Neuronal stem cell (in vitro differentiated cells): ENCODE measurements at regions not wholly inside any gene's neighbourhood (a gene's known extent, or its start where the extent isn't known, plus 50 kb on each side); places are given as distances from the start of the nearest gene placed in this dataset.

Experiments
- DNase-seq: peaks from one replicate; pipeline ENCODE4 v3.0.0-alpha.2; 2013; ENCODE audit warnings: low spot score
- H2AFZ ChIP-seq: one replicate; pipeline ENCODE4 v1.6.1; 2013; ENCODE audit warnings: mild to moderate bottlenecking, low read length, inconsistent platforms
- H2AK5ac ChIP-seq: 2 replicates; pipeline ENCODE4 v1.6.1; 2013; ENCODE audit warnings: low read depth, mild to moderate bottlenecking, inconsistent platforms, low read length, moderate library complexity, mixed read lengths
- H2BK120ac ChIP-seq: 2 replicates; pipeline ENCODE4 v1.6.1; 2013; ENCODE audit warnings: low read depth, mild to moderate bottlenecking, inconsistent platforms, low read length, moderate library complexity, mixed read lengths
- H2BK12ac ChIP-seq: one replicate; pipeline ENCODE4 v1.6.1; 2013; ENCODE audit warnings: low read length, inconsistent platforms
- H2BK15ac ChIP-seq: 2 replicates; pipeline ENCODE4 v1.6.1; 2013; ENCODE audit warnings: mild to moderate bottlenecking, low read length, inconsistent platforms, mixed read lengths
- H2BK5ac ChIP-seq: one replicate; pipeline ENCODE4 v1.6.1; 2013; ENCODE audit warnings: inconsistent platforms, mild to moderate bottlenecking, low read length, moderate library complexity
- H3K14ac ChIP-seq: one replicate; pipeline ENCODE4 v1.6.1; 2013; ENCODE audit warnings: low read length, inconsistent platforms
- H3K18ac ChIP-seq: 2 replicates; pipeline ENCODE4 v1.6.1; 2013; ENCODE audit warnings: low read length, inconsistent platforms
- H3K23ac ChIP-seq: 2 replicates; pipeline ENCODE4 v1.6.1; 2013; ENCODE audit warnings: low read depth, mild to moderate bottlenecking, mixed read lengths, low read length, inconsistent platforms; ENCODE audit not compliant: poor library complexity
- H3K27ac ChIP-seq: replicated peaks from 3 replicates; pipeline ENCODE4 v1.5.1; 2013; ENCODE audit warnings: low read length, inconsistent platforms
- H3K27me3 ChIP-seq, 3 experiments: 2 replicates each; pipeline ENCODE4 v1.6.1; 2013; ENCODE audit warnings: low read length in 3 of 3, mild to moderate bottlenecking in 2 of 3, inconsistent platforms in 1 of 3, low read depth in 1 of 3, mixed read lengths in 1 of 3, moderate library complexity in 1 of 3; ENCODE audit not compliant: control insufficient read depth in 3 of 3, insufficient read depth in 3 of 3
- H3K36me3 ChIP-seq, 2 donors: replicated peaks in 1 of 2; 2 replicates each; pipeline ENCODE4 v1.6.1; 2013; ENCODE audit warnings: low read length in 2 of 2; ENCODE audit not compliant: control insufficient read depth in 2 of 2, insufficient read depth in 2 of 2
- H3K4ac ChIP-seq: 2 replicates; pipeline ENCODE4 v1.6.1; 2013; ENCODE audit warnings: inconsistent platforms, mild to moderate bottlenecking, low read length, moderate library complexity
- H3K4me1 ChIP-seq, 2 donors: 1 replicate in 1 of 2; 2 replicates in 1 of 2; pipeline ENCODE4 v1.6.1; 2013; ENCODE audit warnings: low read length in 2 of 2, low read depth in 1 of 2; ENCODE audit not compliant: control insufficient read depth in 2 of 2, insufficient read depth in 1 of 2
- H3K4me2 ChIP-seq: one replicate; pipeline ENCODE4 v1.6.1; 2013; ENCODE audit warnings: mild to moderate bottlenecking, low read length, inconsistent platforms; ENCODE audit not compliant: insufficient read depth, poor library complexity, severe bottlenecking
- H3K4me3 ChIP-seq, 2 donors: 2 replicates each; pipeline ENCODE4 v1.5.1; 2013; ENCODE audit warnings: low read length in 2 of 2, mild to moderate bottlenecking in 2 of 2, inconsistent platforms in 1 of 2, moderate library complexity in 1 of 2
- H3K79me1 ChIP-seq: one replicate; pipeline ENCODE4 v1.6.1; 2013; ENCODE audit warnings: low read depth, mild to moderate bottlenecking, inconsistent platforms, low read length, moderate library complexity
- H3K9ac ChIP-seq: one replicate; pipeline ENCODE4 v1.6.1; 2013; ENCODE audit warnings: mild to moderate bottlenecking, low read depth, low read length, inconsistent platforms; ENCODE audit not compliant: poor library complexity
- H3K9me3 ChIP-seq, 2 donors: replicated peaks in 1 of 2; 2 replicates each; pipeline versions ENCODE3 to v1.6.1; 2013; ENCODE audit warnings: low read length in 2 of 2, mild to moderate bottlenecking in 2 of 2, inconsistent platforms in 1 of 2, low read depth in 1 of 2, mixed read lengths in 1 of 2, moderate library complexity in 1 of 2; ENCODE audit not compliant: control insufficient read depth in 2 of 2, insufficient read depth in 1 of 2
- H4K8ac ChIP-seq: one replicate; pipeline ENCODE4 v1.6.1; 2013; ENCODE audit warnings: low read depth, mild to moderate bottlenecking, inconsistent platforms, low read length, moderate library complexity
- H4K91ac ChIP-seq: one replicate; pipeline ENCODE4 v1.6.1; 2013; ENCODE audit warnings: low read length, low read depth, mild to moderate bottlenecking, inconsistent platforms; ENCODE audit not compliant: poor library complexity
- WGBS, 2 donors: extraction: QIAGEN DNeasy Blood & Tissue Kit; methylation state at CpG; one replicate each; pipeline ENCODE4 v1.1.7; 2013; ENCODE audit warnings: missing lambda C conversion rate in 2 of 2, mixed read lengths in 1 of 2; ENCODE audit not compliant: insufficient read length in 2 of 2, insufficient replicate concordance in 1 of 2; ENCODE audit errors: extremely low coverage in 2 of 2; 5-methylcytosine and 5-hydroxymethylcytosine counted together

DNA sequence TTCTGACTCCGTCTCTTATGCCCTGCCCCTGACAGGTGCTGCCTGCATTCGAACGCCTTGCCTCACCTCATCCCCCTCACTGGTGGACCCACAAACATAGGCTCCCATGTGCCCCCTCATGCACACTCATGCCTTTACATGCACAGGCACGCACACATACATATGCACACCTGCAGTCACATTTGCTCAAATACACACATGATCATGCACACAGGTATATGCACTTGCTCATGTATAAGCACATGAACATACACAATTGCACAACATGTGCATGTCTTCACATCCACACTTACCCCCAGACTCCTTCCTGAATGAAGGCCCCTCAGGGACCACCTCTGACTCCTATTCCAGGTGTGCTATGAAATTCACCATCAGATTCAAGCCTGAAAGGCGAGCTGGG, 506.9 kb downstream of the PTPRU start:
- Histone ChIP-seq H2BK15ac (no peak overlapping the region), H3K4me1 (no peaks in the 10 kb centered on the region), H3K23ac (no peak overlapping the region), H3K4me3 (peak overlapping the region in 1 of 2 donors; percentile 69), H3K9ac (no peak overlapping the region), H2BK12ac (no peak overlapping the region), H3K4me2 (no peak overlapping the region), H2BK5ac (no peak overlapping the region), H4K8ac (no peak overlapping the region), H3K9me3 (no peaks in the 10 kb centered on the region), H2BK120ac (no peak overlapping the region), H3K27ac (no peak overlapping the region), H4K91ac (no peak overlapping the region), H3K4ac (no peak overlapping the region), H3K27me3 (no peaks in the 10 kb centered on the region), H3K36me3 (no peaks in the 10 kb centered on the region), H3K79me1 (no peaks in the 10 kb centered on the region), H2AK5ac (no peak overlapping the region), H2AFZ (no peak overlapping the region), H3K14ac (no peak overlapping the region), H3K18ac (no peak overlapping the region)
- DNase-seq = no peak
- WGBS, 2 donors = no CpG with 5 or more reads among the region's 5 CpGs

DNA sequence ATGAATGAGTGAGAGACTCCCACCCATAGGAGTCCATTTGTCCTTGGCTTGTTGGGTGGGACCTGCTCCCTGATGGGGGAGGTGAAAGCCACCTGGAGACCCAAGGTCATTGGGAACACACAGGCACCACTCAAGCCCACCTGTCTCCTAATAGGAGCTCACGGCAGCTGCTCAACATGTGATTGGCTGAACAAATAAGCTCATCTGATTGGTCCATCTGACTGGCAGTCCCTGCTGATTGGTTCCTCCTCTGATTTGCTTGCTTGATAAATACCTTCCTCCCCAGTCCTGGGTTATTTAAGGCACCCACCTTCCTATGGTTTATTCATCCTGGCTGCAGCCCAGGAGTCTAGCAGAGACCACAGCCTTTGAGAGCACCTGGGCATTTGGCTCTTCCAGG, 502.9 kb downstream of the PTPRU start:
- no peak overlapping the region for H3K14ac ChIP-seq
- no peak overlapping the region for H3K9ac ChIP-seq
- H4K91ac ChIP-seq = no peak overlapping the region
- no peak overlapping the region for H2BK120ac ChIP-seq
- no peak overlapping the region for H4K8ac ChIP-seq
- H2BK12ac ChIP-seq = no peak overlapping the region
- H2BK5ac ChIP-seq = no peak overlapping the region
- H3K4ac ChIP-seq = no peak overlapping the region
- H3K18ac ChIP-seq = no peak overlapping the region
- H3K4me1 ChIP-seq = no peaks in the 10 kb centered on the region
- no CpG with 5 or more reads among the region's 1 CpG for WGBS, 2 donors
- no peak overlapping the region for H3K23ac ChIP-seq
- H2BK15ac ChIP-seq = no peak overlapping the region
- no peak overlapping the region for H2AFZ ChIP-seq
- H2AK5ac ChIP-seq = no peak overlapping the region
- H3K4me3 ChIP-seq = no peak overlapping the region
- H3K27ac ChIP-seq = no peak overlapping the region
- no peaks in the 10 kb centered on the region for H3K27me3 ChIP-seq
- H3K4me2 ChIP-seq = no peak overlapping the region
- H3K79me1 ChIP-seq = no peaks in the 10 kb centered on the region
- no peaks in the 10 kb centered on the region for H3K36me3 ChIP-seq
- DNase-seq = no peak
- H3K9me3 ChIP-seq = no peaks in the 10 kb centered on the region

DNA sequence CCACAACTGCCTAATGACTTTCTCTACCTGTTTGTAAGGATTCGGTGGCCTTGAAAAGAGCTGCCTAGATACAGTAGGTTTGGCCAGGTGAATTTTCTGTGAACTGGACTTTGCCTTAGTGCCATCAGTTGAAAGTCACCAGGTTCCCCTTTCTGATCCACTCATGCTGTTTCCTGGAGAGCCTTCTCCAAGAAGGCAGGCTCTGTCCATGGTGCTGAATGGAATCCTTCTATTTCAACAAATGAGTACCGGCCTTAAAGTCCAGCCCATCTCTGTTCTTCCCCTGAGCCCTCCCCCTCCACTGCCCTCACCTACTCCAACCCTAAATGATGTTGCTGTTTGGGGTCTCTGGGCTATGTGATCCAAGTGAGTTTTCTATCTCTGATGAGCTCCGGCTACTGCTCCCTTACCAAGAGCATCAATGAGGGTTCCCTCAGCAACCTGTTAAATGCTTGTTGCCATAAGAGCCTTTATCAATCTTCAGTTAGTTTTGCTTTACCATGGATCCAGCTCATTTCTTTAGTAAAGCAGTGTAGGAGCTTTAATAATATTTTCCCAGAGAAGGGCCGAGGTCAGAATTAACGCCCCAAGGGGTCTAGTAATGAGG, 500.4 kb downstream of the PTPRU start:
- Histone ChIP-seq H3K4me3 (no peak overlapping the region), H2AFZ (no peak overlapping the region), H2BK5ac (no peak overlapping the region), H3K4me2 (no peak overlapping the region), H2BK12ac (no peak overlapping the region), H3K14ac (no peak overlapping the region), H4K91ac (no peak overlapping the region), H3K27me3 (no peaks in the 10 kb centered on the region), H3K4ac (no peak overlapping the region), H3K79me1 (no peaks in the 10 kb centered on the region), H3K23ac (no peak overlapping the region), H3K9me3 (no peaks in the 10 kb centered on the region), H3K18ac (no peak overlapping the region), H2AK5ac (no peak overlapping the region), H3K4me1 (no peaks in the 10 kb centered on the region), H2BK15ac (no peak overlapping the region), H4K8ac (no peak overlapping the region), H3K9ac (no peak overlapping the region), H3K36me3 (no peaks in the 10 kb centered on the region), H3K27ac (no peak overlapping the region), H2BK120ac (no peak overlapping the region)
- no CpG with 5 or more reads among the region's 5 CpGs for WGBS, 2 donors
- DNase-seq = peak; percentile 82

DNA sequence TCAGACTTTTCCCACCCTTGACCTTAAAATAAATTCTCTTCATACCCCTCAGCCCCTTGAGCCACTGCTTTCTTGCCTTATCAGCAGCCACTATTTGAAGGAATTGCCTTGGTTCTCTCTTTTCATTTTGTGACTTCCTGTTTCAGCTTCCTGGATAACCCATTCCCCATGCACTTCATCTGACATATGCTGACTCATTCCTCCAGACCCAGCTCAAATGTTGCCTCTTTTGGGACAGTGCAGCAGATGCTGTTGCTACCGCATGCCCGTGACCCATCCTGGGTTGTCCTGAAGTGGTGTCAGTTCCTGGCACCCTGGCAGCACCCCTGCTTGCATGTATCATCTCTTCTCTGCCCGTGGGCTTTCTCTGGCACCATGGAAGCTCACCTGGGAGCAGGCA, 496.1 kb downstream of the PTPRU start:
- Histone ChIP-seq H3K4me3 (no peak overlapping the region), H3K18ac (no peak overlapping the region)
- WGBS, 2 donors = no CpG with 5 or more reads among the region's 3 CpGs

More for the DNA sequence above, 496.1 kb downstream of the PTPRU start:
- no peak overlapping the region for H2AK5ac ChIP-seq
- H3K79me1 ChIP-seq = no peaks in the 10 kb centered on the region
- no peak overlapping the region for H3K4ac ChIP-seq
- H2AFZ ChIP-seq = no peak overlapping the region
- no peak overlapping the region for H2BK15ac ChIP-seq
- no peak overlapping the region for H2BK5ac ChIP-seq
- H2BK12ac ChIP-seq = no peak overlapping the region
- H4K91ac ChIP-seq = no peak overlapping the region
- peaks cover 0 to 2% of the 10 kb centered on the region in 2 donors for H3K9me3 ChIP-seq
- H3K4me2 ChIP-seq = no peak overlapping the region
- H3K9ac ChIP-seq = no peak overlapping the region
- H3K4me1 ChIP-seq = no peaks in the 10 kb centered on the region
- H3K36me3 ChIP-seq = no peaks in the 10 kb centered on the region
- H3K23ac ChIP-seq = no peak overlapping the region
- no peaks in the 10 kb centered on the region for H3K27me3 ChIP-seq
- no peak overlapping the region for H2BK120ac ChIP-seq
- H4K8ac ChIP-seq = no peak overlapping the region
- H3K14ac ChIP-seq = no peak overlapping the region
- H3K27ac ChIP-seq = no peak overlapping the region
- DNase-seq = no peak
